T-cell (primary cell): ENCODE measurements at regions not wholly inside any gene's neighbourhood (a gene's known extent, or its start where the extent isn't known, plus 50 kb on each side); places are given as distances from the start of the nearest gene placed in this dataset.
"Not testable (repeated sequence)": the region's sequence is repeated elsewhere in the genome, so short reads cannot be mapped to it uniquely, and the experiment has no call there.

Experiments
- ATAC-seq, 4 experiments: fragments of 200-7000 bp in 3 of 4; fragments of 150-1000 bp in 1 of 4; cut with Tn5 transposase; replicated peaks in 1 of 4; 1 replicate in 3 of 4; 2 replicates in 1 of 4; pipeline ENCODE4 v1.10.0; 2021; ENCODE audit warnings: moderate library complexity in 3 of 4, mild to moderate bottlenecking in 2 of 4, moderate number of reproducible peaks in 1 of 4
- CTCF ChIA-PET, 2 donors: fragments of 300-600 bp; sonication (Branson Sonifier 250); formaldehyde crosslinking; loops; one replicate each; lab custom pipeline; 2022; ENCODE audit warnings: antibody characterized with exemption in 2 of 2; lab: Charles Lee
- POLR2A ChIA-PET, 2 donors: fragments of 300-600 bp; sonication (Branson Sonifier 250); formaldehyde crosslinking; loops; one replicate each; lab custom pipeline; 2022; ENCODE audit warnings: antibody characterized with exemption in 2 of 2; lab: Charles Lee
- DNase-seq, 35 experiments: peaks; one replicate each; pipeline versions ENCODE4 v3.0.0 to v3.0.0-alpha.2; 2013 to 2023
- H3K27ac ChIP-seq: one replicate; pipeline ENCODE4 v1.5.1; 2013; ENCODE audit warnings: low read length
- H3K27me3 ChIP-seq, 2 experiments: replicated peaks in 1 of 2; 1 replicate in 1 of 2; 2 replicates in 1 of 2; pipeline versions ENCODE4 v1.6.1 to v1.7.0; 2013; ENCODE audit warnings: low read length in 1 of 2, mixed read lengths in 1 of 2; ENCODE audit not compliant: control insufficient read depth in 2 of 2, insufficient read depth in 2 of 2; ENCODE audit errors: extremely low read depth in 1 of 2
- H3K36me3 ChIP-seq, 2 donors: 1 replicate in 1 of 2; 2 replicates in 1 of 2; pipeline versions ENCODE4 v1.6.1 to v1.7.0; 2013; ENCODE audit warnings: low read length in 1 of 2; ENCODE audit not compliant: control insufficient read depth in 2 of 2, insufficient read depth in 1 of 2; ENCODE audit errors: extremely low read depth in 1 of 2
- H3K4me1 ChIP-seq, 2 experiments: 1 replicate in 1 of 2; 2 replicates in 1 of 2; pipeline versions ENCODE4 v1.6.1 to v1.7.0; 2013; ENCODE audit warnings: low read length in 2 of 2, mixed read lengths in 1 of 2; ENCODE audit not compliant: insufficient read depth in 2 of 2, control insufficient read depth in 1 of 2; ENCODE audit errors: extremely low read depth in 1 of 2
- H3K4me3 ChIP-seq, 2 donors: 1 replicate in 1 of 2; 2 replicates in 1 of 2; pipeline versions ENCODE4 v1.5.1 to v1.7.0; 2013; ENCODE audit warnings: mild to moderate bottlenecking in 2 of 2, low read length in 1 of 2, moderate library complexity in 1 of 2; ENCODE audit not compliant: control insufficient read depth in 1 of 2; ENCODE audit errors: extremely low read depth in 1 of 2
- H3K9me3 ChIP-seq: 2 replicates; pipeline ENCODE4 v1.7.0; 2013
- H3K27ac Mint-ChIP-seq, 2 donors: one replicate each; pipeline ENCODE4 v1.8.0; 2020 to 2021; ENCODE audit warnings: mild to moderate bottlenecking in 2 of 2, mixed read lengths in 2 of 2
- H3K27me3 Mint-ChIP-seq, 2 donors: one replicate each; pipeline ENCODE4 v1.8.0; 2021 to 2022; ENCODE audit warnings: mixed read lengths in 2 of 2
- H3K36me3 Mint-ChIP-seq: one replicate; pipeline ENCODE4 v1.8.0; 2021; ENCODE audit warnings: mixed read lengths
- H3K4me1 Mint-ChIP-seq, 3 donors: one replicate each; pipeline ENCODE4 v1.8.0; 2020 to 2022; ENCODE audit warnings: mixed read lengths in 3 of 3, mild to moderate bottlenecking in 1 of 3
- H3K4me3 Mint-ChIP-seq, 3 donors: one replicate each; pipeline ENCODE4 v1.8.0; 2020 to 2022; ENCODE audit warnings: mild to moderate bottlenecking in 3 of 3, mixed read lengths in 3 of 3, moderate library complexity in 3 of 3
- H3K9me3 Mint-ChIP-seq, 3 donors: one replicate each; pipeline ENCODE4 v1.8.0; 2020 to 2022; ENCODE audit warnings: mixed read lengths in 3 of 3
- WGBS: methylation state at CpG from one replicate; pipeline ENCODE4 v1.1.5; 2013; ENCODE audit warnings: missing lambda C conversion rate; ENCODE audit not compliant: insufficient coverage; 5-methylcytosine and 5-hydroxymethylcytosine counted together

DNA sequence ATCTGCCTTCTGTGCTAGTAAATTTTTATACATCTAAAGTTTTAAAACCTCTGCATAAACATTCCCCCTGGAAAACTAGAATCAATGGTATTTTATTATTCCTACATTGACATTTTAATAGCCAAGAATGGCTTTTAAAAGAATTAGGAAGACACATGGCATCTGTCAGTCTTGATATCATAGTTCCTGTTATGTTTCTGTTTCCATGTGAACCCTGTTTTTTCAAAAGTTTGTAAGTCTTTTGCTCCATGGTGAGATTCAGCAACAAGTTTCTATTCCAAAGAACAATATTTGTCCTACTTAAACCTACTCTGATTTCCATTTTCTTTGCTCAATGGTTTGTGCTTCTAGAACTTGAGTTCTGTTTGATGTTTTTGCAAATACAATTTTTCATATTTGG, 95.2 kb downstream of the PLEKHG1 start:
- peaks cover 0 to 3% (median 0%) of the 10 kb centered on the region in 3 donors for H3K4me1 Mint-ChIP-seq
- H3K36me3 ChIP-seq, result no peaks in the 10 kb centered on the region
- ChIA-PET CTCF (interaction anchor here (0.8 to 1.7 kb wide), 2 partner anchors 9 to 10 kb away, joined by 3 to 5 read pairs; no protein-coding TSS in a partner anchor), POLR2A (no interaction called here)
- DNase-seq (no peak), ATAC-seq (no peak)
- H3K4me3 Mint-ChIP-seq, result no peak overlapping the region
- no peaks in the 10 kb centered on the region for H3K27me3 ChIP-seq
- no peaks in the 10 kb centered on the region for H3K9me3 Mint-ChIP-seq
- no peaks in the 10 kb centered on the region for H3K27me3 Mint-ChIP-seq
- no peak overlapping the region for H3K27ac ChIP-seq
- no peaks in the 10 kb centered on the region for H3K9me3 ChIP-seq
- no peaks in the 10 kb centered on the region for H3K36me3 Mint-ChIP-seq
- no peak overlapping the region for H3K27ac Mint-ChIP-seq
- peaks cover 0 to 2% of the 10 kb centered on the region in 2 experiments for H3K4me1 ChIP-seq
- no peak overlapping the region for H3K4me3 ChIP-seq

DNA sequence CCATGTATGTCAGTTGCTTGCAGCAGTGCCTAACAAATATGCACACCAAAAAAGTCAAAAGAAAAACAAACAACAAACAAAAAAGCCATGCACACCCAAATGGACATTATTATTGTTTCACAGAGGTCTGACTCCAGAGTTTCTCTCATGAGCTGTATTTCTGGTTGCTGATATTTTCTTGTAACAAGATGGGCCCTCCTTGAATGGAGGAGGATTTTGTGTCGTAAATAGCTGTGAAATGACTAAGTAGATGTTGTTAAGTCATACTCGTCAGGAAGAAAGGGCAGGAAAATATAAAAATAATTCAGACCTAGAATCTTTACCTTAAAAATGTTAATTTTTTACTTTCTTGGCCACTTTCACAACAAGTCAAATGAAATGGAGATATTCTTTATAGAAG, 96.0 kb downstream of the PLEKHG1 start:
- Mint-ChIP-seq H3K4me3 (no peak overlapping the region), H3K36me3 (no peaks in the 10 kb centered on the region), H3K9me3 (no peaks in the 10 kb centered on the region), H3K27ac (no peak overlapping the region), H3K4me1 (peaks cover 0 to 3% (median 0%) of the 10 kb centered on the region in 3 donors), H3K27me3 (no peaks in the 10 kb centered on the region)
- Histone ChIP-seq H3K27me3 (peaks cover 0 to 4% of the 10 kb centered on the region in 2 experiments), H3K9me3 (no peaks in the 10 kb centered on the region), H3K36me3 (no peaks in the 10 kb centered on the region), H3K27ac (no peak overlapping the region), H3K4me1 (peaks cover 0 to 2% of the 10 kb centered on the region in 2 experiments), H3K4me3 (no peak overlapping the region)
- ChIA-PET CTCF (interaction anchor here in 1 of 2 donors (1.7 kb wide), 1 partner anchor 10 kb away, joined by 5 read pairs; no protein-coding TSS in a partner anchor), POLR2A (no interaction called here)
- DNase-seq, result no peak
- no CpG with 5 or more reads among the region's 2 CpGs for WGBS
- no peak for ATAC-seq

DNA sequence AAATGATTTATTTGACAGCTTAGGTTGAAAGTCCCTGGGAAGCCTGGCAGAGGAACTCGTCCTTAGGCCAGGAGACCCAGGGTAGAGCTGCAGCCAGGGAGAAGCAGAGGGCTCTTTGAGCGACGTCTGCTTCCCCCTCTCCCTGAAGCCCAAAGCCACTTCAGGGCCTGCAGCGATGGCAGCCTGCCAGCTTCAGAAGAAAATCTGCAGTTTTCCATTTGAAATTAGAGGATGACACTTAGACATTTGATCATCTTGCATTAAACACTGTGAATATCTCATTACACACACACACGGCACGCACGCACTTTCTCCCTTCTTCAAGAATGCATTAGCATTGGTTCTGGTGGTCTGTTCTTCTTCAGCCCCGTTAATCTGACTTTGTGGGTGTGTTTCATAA, 96.5 kb downstream of the PLEKHG1 start:
- ChIA-PET POLR2A (no interaction called here), CTCF (interaction anchor here in 1 of 2 donors (1.7 kb wide), 1 partner anchor 10 kb away, joined by 5 read pairs; no protein-coding TSS in a partner anchor)
- peaks cover 0 to 3% (median 0%) of the 10 kb centered on the region in 3 donors for H3K4me1 Mint-ChIP-seq
- H3K4me1 ChIP-seq, result peaks cover 0 to 2% of the 10 kb centered on the region in 2 experiments
- no peak for DNase-seq
- no peaks in the 10 kb centered on the region for H3K9me3 Mint-ChIP-seq
- 84% methylated on average over 3 of the region's 8 CpGs for WGBS
- H3K9me3 ChIP-seq, result no peaks in the 10 kb centered on the region
- no peak overlapping the region for H3K27ac Mint-ChIP-seq
- no peak for ATAC-seq
- H3K4me3 ChIP-seq, result no peak overlapping the region
- peaks cover 0 to 4% of the 10 kb centered on the region in 2 experiments for H3K27me3 ChIP-seq
- no peaks in the 10 kb centered on the region for H3K36me3 Mint-ChIP-seq
- H3K4me3 Mint-ChIP-seq, result no peak overlapping the region
- no peak overlapping the region for H3K27ac ChIP-seq
- no peaks in the 10 kb centered on the region for H3K27me3 Mint-ChIP-seq
- no peaks in the 10 kb centered on the region for H3K36me3 ChIP-seq

DNA sequence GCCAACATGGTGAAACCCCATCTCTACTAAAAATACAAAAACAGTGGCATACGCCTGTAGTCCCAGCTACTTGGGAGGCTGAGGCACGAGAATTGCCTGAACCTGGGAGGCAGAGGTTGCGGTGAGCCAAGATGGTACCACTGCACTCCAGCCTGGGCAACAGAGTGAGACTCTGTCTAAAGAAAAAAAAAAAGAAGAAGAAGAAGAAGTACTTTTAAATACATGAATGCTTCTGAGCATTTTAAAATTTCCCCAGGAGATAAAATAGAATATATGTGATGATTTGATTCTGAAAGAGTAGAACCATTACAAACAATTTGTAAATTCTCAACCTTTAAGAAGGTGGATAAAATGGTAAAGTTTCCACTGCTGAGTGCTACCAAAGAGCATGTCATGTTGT, 97.2 kb downstream of the PLEKHG1 start:
- ATAC-seq, H3K27me3 ChIP-seq, POLR2A ChIA-PET, H3K4me3 Mint-ChIP-seq, H3K4me1 ChIP-seq, H3K36me3 Mint-ChIP-seq, DNase-seq, H3K4me1 Mint-ChIP-seq, H3K27ac ChIP-seq, H3K27me3 Mint-ChIP-seq, H3K9me3 Mint-ChIP-seq, CTCF ChIA-PET, H3K9me3 ChIP-seq, H3K36me3 ChIP-seq, H3K4me3 ChIP-seq, H3K27ac Mint-ChIP-seq: not testable (repeated sequence)
- WGBS, result 100% methylated on average over 3 of the region's 3 CpGs

DNA sequence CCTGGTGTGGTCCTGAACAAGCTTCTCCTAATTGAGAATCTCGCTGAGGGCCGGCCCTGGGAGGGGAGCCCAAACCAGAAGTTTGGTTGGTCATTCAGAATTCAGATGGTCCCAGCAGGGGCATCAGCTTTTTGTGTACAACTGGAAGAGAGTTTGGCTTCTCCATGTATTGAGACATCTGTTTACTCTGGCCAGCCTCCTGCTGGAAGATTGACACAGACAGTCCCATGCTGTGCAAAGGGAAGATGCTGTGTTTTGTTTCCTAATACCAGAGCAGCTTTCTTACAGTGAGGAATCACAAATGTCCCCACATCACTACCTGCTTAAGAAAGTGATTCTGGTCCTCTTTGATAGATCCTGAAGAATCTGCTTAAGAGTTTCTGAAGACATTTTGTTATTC, 97.8 kb downstream of the PLEKHG1 start:
- no peak overlapping the region for H3K27ac Mint-ChIP-seq
- no peak for ATAC-seq
- H3K4me3 Mint-ChIP-seq, result no peak overlapping the region
- POLR2A ChIA-PET, result no interaction called here
- H3K4me1 Mint-ChIP-seq, result peaks cover 0 to 3% (median under 1%) of the 10 kb centered on the region in 3 donors
- Histone ChIP-seq H3K4me1 (peaks cover 0 to 2% of the 10 kb centered on the region in 2 experiments), H3K27ac (no peak overlapping the region), H3K27me3 (peaks cover 0 to 4% of the 10 kb centered on the region in 2 experiments), H3K36me3 (no peaks in the 10 kb centered on the region), H3K9me3 (no peaks in the 10 kb centered on the region), H3K4me3 (no peak overlapping the region)
- H3K36me3 Mint-ChIP-seq, result no peaks in the 10 kb centered on the region
- H3K27me3 Mint-ChIP-seq, result no peaks in the 10 kb centered on the region
- no peaks in the 10 kb centered on the region for H3K9me3 Mint-ChIP-seq
- CTCF ChIA-PET, result no interaction called here
- 81% methylated on average over 2 of the region's 2 CpGs for WGBS
- no peak for DNase-seq

DNA sequence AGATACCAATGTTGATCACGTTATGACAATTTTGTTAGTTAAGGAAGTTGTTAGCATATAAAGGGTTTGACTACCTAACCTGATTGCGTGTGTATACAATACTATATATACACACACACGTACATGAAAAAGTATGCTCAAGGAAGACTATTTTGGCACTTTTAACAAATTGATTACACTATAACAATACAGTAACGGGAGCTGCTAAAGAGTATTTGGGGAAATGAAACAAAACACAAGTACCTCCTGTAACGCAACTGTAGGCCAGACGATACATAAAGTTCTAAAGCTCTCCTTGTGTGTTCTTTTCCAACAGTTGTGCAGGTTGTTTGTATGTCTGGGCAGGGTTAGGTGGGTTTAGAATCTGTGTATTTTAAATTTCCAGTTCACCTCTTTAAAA, 98.7 kb downstream of the PLEKHG1 start:
- Histone ChIP-seq H3K4me1 (peaks cover 0 to 2% of the 10 kb centered on the region in 2 experiments), H3K9me3 (no peaks in the 10 kb centered on the region), H3K27me3 (peaks cover 0 to 4% of the 10 kb centered on the region in 2 experiments), H3K36me3 (no peaks in the 10 kb centered on the region), H3K27ac (no peak overlapping the region), H3K4me3 (no peak overlapping the region)
- H3K4me3 Mint-ChIP-seq, result no peak overlapping the region
- WGBS, result no CpG with 5 or more reads among the region's 6 CpGs
- ATAC-seq, result no peak
- POLR2A ChIA-PET, result no interaction called here
- CTCF ChIA-PET, result interaction anchor here (0.6 to 0.9 kb wide), 2 partner anchors 11 to 12 kb away, joined by 3 read pairs; no protein-coding TSS in a partner anchor
- H3K27me3 Mint-ChIP-seq, result no peaks in the 10 kb centered on the region
- no peak overlapping the region for H3K27ac Mint-ChIP-seq
- DNase-seq, result no peak
- no peaks in the 10 kb centered on the region for H3K36me3 Mint-ChIP-seq
- peaks cover 0 to 6% (median 5%) of the 10 kb centered on the region in 3 donors for H3K4me1 Mint-ChIP-seq
- no peaks in the 10 kb centered on the region for H3K9me3 Mint-ChIP-seq

DNA sequence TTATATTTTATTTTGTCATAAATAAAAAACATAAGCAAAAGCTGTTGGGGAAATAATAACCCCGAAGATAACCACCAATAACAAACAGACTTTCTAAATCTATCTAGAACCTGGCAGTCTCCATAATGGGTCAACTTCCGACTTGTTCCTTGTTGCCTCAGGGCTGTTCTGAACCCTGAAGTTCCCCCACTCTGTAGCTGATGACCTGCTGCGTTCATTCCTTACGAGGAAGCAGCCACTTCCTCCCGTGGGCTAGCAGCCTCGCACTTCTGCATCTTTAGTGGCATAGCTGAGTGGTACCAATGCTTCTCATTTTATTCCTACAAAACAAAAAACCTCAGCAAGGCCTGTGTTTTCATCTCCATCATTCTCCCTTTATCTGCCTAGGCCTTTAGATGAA, 103.0 kb downstream of the PLEKHG1 start:
- H3K27ac ChIP-seq, result no peak overlapping the region
- CTCF ChIA-PET, result no interaction called here
- no peak overlapping the region for H3K4me3 Mint-ChIP-seq
- no peak overlapping the region for H3K4me3 ChIP-seq
- no peaks in the 10 kb centered on the region for H3K36me3 ChIP-seq
- H3K4me1 ChIP-seq, result no peaks in the 10 kb centered on the region
- H3K9me3 ChIP-seq, result no peaks in the 10 kb centered on the region
- no peaks in the 10 kb centered on the region for H3K36me3 Mint-ChIP-seq
- peaks cover 0 to 5% (median 4%) of the 10 kb centered on the region in 3 donors for H3K4me1 Mint-ChIP-seq
- H3K27ac Mint-ChIP-seq, result no peak overlapping the region
- peaks cover 0 to 4% of the 10 kb centered on the region in 2 experiments for H3K27me3 ChIP-seq
- no peaks in the 10 kb centered on the region for H3K27me3 Mint-ChIP-seq
- POLR2A ChIA-PET, result no interaction called here
- 32% methylated on average over 6 of the region's 6 CpGs for WGBS
- no peaks in the 10 kb centered on the region for H3K9me3 Mint-ChIP-seq
- no peak for DNase-seq
- ATAC-seq, result no peak
